HCT116 (cell line): ENCODE measurements at regions not wholly inside any gene's neighbourhood (a gene's known extent, or its start where the extent isn't known, plus 50 kb on each side); places are given as distances from the start of the nearest gene placed in this dataset.

Experiments
- ATAC-seq: fragments of 200-7000 bp; cut with Tn5 transposase; 2 replicates; pipeline ENCODE4 v1.9.1; 2020; ENCODE audit warnings: mild to moderate bottlenecking, moderate library complexity
- BruUV-seq: library from RNA; stranded (reverse); fragments of 400-500 nt; replicated peaks from 2 replicates; lab custom pipeline; 2021; lab: Mats Ljungman, UMichigan
- CTCF ChIA-PET: fragments of 300-600 bp; sonication (Branson Sonifier 250); formaldehyde crosslinking; loops from one replicate; lab custom pipeline; 2021; ENCODE audit warnings: antibody characterized with exemption; lab: Charles Lee
- POLR2A ChIA-PET: fragments of 300-600, 350-600 bp; sonication (Branson Sonifier 250); formaldehyde crosslinking; loops from one replicate; lab custom pipeline; 2021; ENCODE audit warnings: antibody characterized with exemption; lab: Charles Lee
- RAD21 ChIA-PET, 2 experiments: fragments of 300-600 bp; sonication (Branson Sonifier 250); formaldehyde crosslinking; loops; one replicate each; lab custom pipeline; 2023; ENCODE audit warnings: low total read pairs in 2 of 2; ENCODE audit not compliant: uncharacterized antibody in 2 of 2, unreplicated experiment in 2 of 2, low non-redundant PET in 1 of 2; lab: Charles Lee
- DNase-seq: peaks from one replicate; pipeline ENCODE4 v3.0.0-alpha.2; 2010; ENCODE audit warnings: low read depth, low spot score
- H2AFZ ChIP-seq: fragments of 200-600 bp; shearing (Covaris generic), sonication (generic); 2 replicates; pipeline ENCODE4 v1.6.1; 2017; ENCODE audit warnings: low read depth, mixed run types, mixed read lengths, antibody characterized with exemption, low read length; ENCODE audit not compliant: poor library complexity, severe bottlenecking
- H3K27ac ChIP-seq: 2 replicates; pipeline ENCODE4 v1.5.1; 2012; ENCODE audit warnings: low read depth, low read length
- H3K27me3 ChIP-seq: fragments of 200-600 bp; sonication (generic); 2 replicates; pipeline ENCODE4 v1.6.1; 2016; ENCODE audit warnings: mixed run types, low read length, mixed read lengths; ENCODE audit not compliant: insufficient read depth
- H3K36me3 ChIP-seq, 2 experiments: fragments of 200-500 bp in 1 of 2; fragments of 200-600 bp in 1 of 2; sonication (Bioruptor generic) in 1 of 2; sonication (generic) in 1 of 2; 2 replicates each; pipeline versions ENCODE4 v1.5.1 to v1.6.1; 2014 to 2016; ENCODE audit warnings: low read length in 2 of 2, inconsistent platforms in 1 of 2, mixed read lengths in 1 of 2, mixed run types in 1 of 2; ENCODE audit not compliant: insufficient read depth in 2 of 2, control insufficient read depth in 1 of 2
- H3K4me1 ChIP-seq, 2 experiments: fragments of 200-600 bp in 1 of 2; sonication (generic) in 1 of 2; 2 replicates each; pipeline versions ENCODE4 v1.5.1 to v1.6.1; 2012 to 2017; ENCODE audit warnings: low read length in 2 of 2, inconsistent platforms in 1 of 2, mild to moderate bottlenecking in 1 of 2, mixed read lengths in 1 of 2, mixed run types in 1 of 2, moderate library complexity in 1 of 2; ENCODE audit not compliant: insufficient read depth in 2 of 2, control insufficient read depth in 1 of 2
- H3K4me2 ChIP-seq: fragments of 200-600 bp; sonication (generic); 2 replicates; pipeline ENCODE4 v1.6.1; 2017; ENCODE audit warnings: mixed run types, low read length, mixed read lengths
- H3K4me3 ChIP-seq, 2 experiments: fragments of 200-600 bp in 1 of 2; sonication (generic) in 1 of 2; replicated peaks in 1 of 2; 2 replicates each; pipeline ENCODE4 v1.5.1; 2011 to 2016; ENCODE audit warnings: low read length in 2 of 2, control low read depth in 1 of 2, low read depth in 1 of 2, mild to moderate bottlenecking in 1 of 2, mixed read lengths in 1 of 2, mixed run types in 1 of 2
- H3K79me2 ChIP-seq: fragments of 200-600 bp; sonication (generic); 2 replicates; pipeline ENCODE4 v1.6.1; 2017; ENCODE audit warnings: mild to moderate bottlenecking, mixed run types, low read length, moderate library complexity, mixed read lengths; ENCODE audit not compliant: insufficient read depth
- H3K9ac ChIP-seq: fragments of 200-600 bp; sonication (generic); 2 replicates; pipeline ENCODE4 v1.6.1; 2016; ENCODE audit warnings: low read length, mixed read lengths
- H3K9me2 ChIP-seq: fragments of 200-600 bp; sonication (generic), shearing (Covaris generic); 2 replicates; pipeline ENCODE4 v1.6.1; 2017; ENCODE audit warnings: mixed run types, mild to moderate bottlenecking, moderate library complexity; ENCODE audit not compliant: insufficient read depth
- H3K9me3 ChIP-seq, 2 experiments: fragments of 200-500 bp in 1 of 2; fragments of 200-600 bp in 1 of 2; sonication (Bioruptor generic) in 1 of 2; sonication (generic) in 1 of 2; 2 replicates each; pipeline ENCODE4 v1.6.1; 2014 to 2017; ENCODE audit warnings: low read length in 2 of 2, mixed read lengths in 2 of 2, inconsistent platforms in 1 of 2, low read depth in 1 of 2, mild to moderate bottlenecking in 1 of 2, mixed run types in 1 of 2, moderate library complexity in 1 of 2; ENCODE audit not compliant: control insufficient read depth in 1 of 2, insufficient read depth in 1 of 2
- H4K20me1 ChIP-seq: fragments of 200-600 bp; sonication (generic), shearing (Covaris generic); 2 replicates; pipeline ENCODE4 v1.6.1; 2017; ENCODE audit warnings: mixed run types, mild to moderate bottlenecking, moderate library complexity; ENCODE audit not compliant: insufficient read depth
- CBX3 ChIP-seq: IDR thresholded peaks from 2 replicates; pipeline ENCODE4 v1.6.1; 2012; ENCODE audit warnings: low read depth
- CEBPB ChIP-seq: IDR thresholded peaks from 2 replicates; pipeline ENCODE4 v1.6.1; 2012; ENCODE audit warnings: low read depth
- EGR1 ChIP-seq: IDR thresholded peaks from 2 replicates; pipeline ENCODE4 v1.6.1; 2012; ENCODE audit warnings: low read depth
- ELF1 ChIP-seq: IDR thresholded peaks from 2 replicates; pipeline ENCODE4 v1.6.1; 2012; ENCODE audit warnings: low read depth, borderline replicate concordance
- EZH2 ChIP-seq: fragments of 200-600 bp; sonication (generic); IDR thresholded peaks from 2 replicates; pipeline ENCODE4 v1.6.1; 2017; ENCODE audit warnings: antibody characterized with exemption, mixed run types
- EZH2phosphoT487 ChIP-seq: fragments of 200-600 bp; IDR thresholded peaks from 2 replicates; pipeline ENCODE4 v1.6.1; 2018; ENCODE audit warnings: antibody characterized with exemption, borderline replicate concordance
- JUND ChIP-seq: IDR thresholded peaks from 2 replicates; pipeline ENCODE4 v1.6.1; 2012
- POLR2A ChIP-seq: IDR thresholded peaks from 2 replicates; pipeline ENCODE4 v1.7.0; 2011; ENCODE audit warnings: borderline replicate concordance; ENCODE audit not compliant: insufficient read depth, insufficient read length; ENCODE audit errors: extremely low read depth
- RAD21 ChIP-seq: IDR thresholded peaks from 2 replicates; pipeline ENCODE4 v1.6.1; 2012; ENCODE audit warnings: low read depth, mild to moderate bottlenecking
- SP1 ChIP-seq: IDR thresholded peaks from 2 replicates; pipeline ENCODE4 v1.6.1; 2012; ENCODE audit warnings: low read depth
- SRF ChIP-seq: IDR thresholded peaks from 2 replicates; pipeline ENCODE4 v1.6.1; 2012; ENCODE audit warnings: low read depth
- YY1 ChIP-seq: IDR thresholded peaks from 2 replicates; pipeline ENCODE4 v1.6.1; 2011; ENCODE audit warnings: low read length, low read depth, moderate library complexity, mild to moderate bottlenecking; ENCODE audit not compliant: insufficient replicate concordance; ENCODE audit errors: extremely low read depth
- ZFX ChIP-seq: fragments of 450-650 bp; IDR thresholded peaks from 2 replicates; pipeline ENCODE4 v1.6.1; 2017
- ZNF274 ChIP-seq: fragments of 200-500 bp; sonication (Bioruptor generic); IDR thresholded peaks from 2 replicates; pipeline ENCODE4 v1.6.1; 2014; ENCODE audit warnings: mild to moderate bottlenecking, low read depth, low read length, inconsistent platforms
- intact Hi-C: fragments of 100-400 bp; cut with micrococcal nuclease; formaldehyde crosslinking; loops from 2 replicates; pipeline ENCODE4 v1.10.0; 2022
- TF ChIP-seq, protein P1 (sequence below): IDR thresholded peaks from 2 replicates; pipeline ENCODE4 v1.6.1; 2012
- TF ChIP-seq, protein P2 (sequence below), 3 experiments: fragments of 200-600 bp in 1 of 3; sonication (generic) in 1 of 3; IDR thresholded peaks in 2 of 3; conservative IDR thresholded peaks in 1 of 3; 2 replicates each; pipeline ENCODE4 v1.5.1; 2012 to 2017; ENCODE audit warnings: low read depth in 2 of 3, low read length in 2 of 3, antibody characterized with exemption in 1 of 3, borderline replicate concordance in 1 of 3, control low read depth in 1 of 3, mild to moderate bottlenecking in 1 of 3, mixed read lengths in 1 of 3, mixed run types in 1 of 3, moderate library complexity in 1 of 3; ENCODE audit not compliant: insufficient read depth in 1 of 3
- TF ChIP-seq, protein P3 (sequence below): IDR thresholded peaks from 2 replicates; pipeline ENCODE4 v1.6.1; 2011; ENCODE audit warnings: mild to moderate bottlenecking, low read length, moderate library complexity; ENCODE audit not compliant: insufficient replicate concordance; ENCODE audit errors: extremely low read depth
- TF ChIP-seq, protein P4 (sequence below): IDR thresholded peaks from 2 replicates; pipeline ENCODE4 v1.6.1; 2012

DNA sequence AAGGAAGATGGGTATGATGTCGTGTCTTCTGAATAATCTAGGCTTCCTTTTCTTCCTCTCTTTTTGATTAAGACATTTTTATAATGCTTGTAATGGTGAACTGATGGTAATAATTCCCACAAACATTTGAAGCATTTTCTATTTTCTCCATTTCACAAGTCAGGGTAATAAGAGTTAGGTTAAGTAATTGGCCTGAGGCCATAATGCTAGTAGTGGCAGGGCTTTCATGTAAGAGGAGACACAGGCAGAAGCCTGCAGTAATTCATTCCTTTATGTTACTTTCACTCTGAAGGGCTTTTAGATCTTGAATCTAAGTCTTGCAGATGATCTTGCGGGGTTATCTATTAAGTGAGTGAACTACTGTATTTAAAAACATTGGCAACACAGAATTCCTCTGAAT is 374.9 kb downstream of the MAT2B start:
- ChIA-PET POLR2A (no interaction called here), RAD21 (no interaction called here)

More for the DNA sequence above, 374.9 kb downstream of the MAT2B start:
- H3K79me2 ChIP-seq = no peaks in the 10 kb centered on the region
- H3K9me3 ChIP-seq = no peaks in the 10 kb centered on the region; a peak in 1 of 4 replicates
- H3K4me1 ChIP-seq = no peaks in the 10 kb centered on the region
- intact Hi-C loops = no loop called here
- CTCF ChIA-PET = no interaction called here
- H3K27ac ChIP-seq = no peak overlapping the region
- no peaks in the 10 kb centered on the region for H3K36me3 ChIP-seq
- H3K27me3 ChIP-seq = no peaks in the 10 kb centered on the region
- H3K9ac ChIP-seq = no peak overlapping the region
- DNase-seq = no peak
- H3K9me2 ChIP-seq = no peaks in the 10 kb centered on the region
- H3K4me3 ChIP-seq = no peak overlapping the region
- no peak for ATAC-seq
- no peak overlapping the region for H3K4me2 ChIP-seq
- BruUV-seq = no TSS peak
- H2AFZ ChIP-seq = no peak overlapping the region
- TF ChIP-seq, protein P1, sequence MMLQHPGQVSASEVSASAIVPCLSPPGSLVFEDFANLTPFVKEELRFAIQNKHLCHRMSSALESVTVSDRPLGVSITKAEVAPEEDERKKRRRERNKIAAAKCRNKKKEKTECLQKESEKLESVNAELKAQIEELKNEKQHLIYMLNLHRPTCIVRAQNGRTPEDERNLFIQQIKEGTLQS = no peak
- TF ChIP-seq SRF (no peak), JUND (no peak), CBX3 (no peak), ZNF274 (no peak), CEBPB (no peak), YY1 (no peak), EZH2phosphoT487 (no peak), RAD21 (no peak), ELF1 (no peak), SP1 (no peak), ZFX (no peak), EZH2 (no peak), POLR2A (no peak), EGR1 (no peak)
- TF ChIP-seq, protein P2, sequence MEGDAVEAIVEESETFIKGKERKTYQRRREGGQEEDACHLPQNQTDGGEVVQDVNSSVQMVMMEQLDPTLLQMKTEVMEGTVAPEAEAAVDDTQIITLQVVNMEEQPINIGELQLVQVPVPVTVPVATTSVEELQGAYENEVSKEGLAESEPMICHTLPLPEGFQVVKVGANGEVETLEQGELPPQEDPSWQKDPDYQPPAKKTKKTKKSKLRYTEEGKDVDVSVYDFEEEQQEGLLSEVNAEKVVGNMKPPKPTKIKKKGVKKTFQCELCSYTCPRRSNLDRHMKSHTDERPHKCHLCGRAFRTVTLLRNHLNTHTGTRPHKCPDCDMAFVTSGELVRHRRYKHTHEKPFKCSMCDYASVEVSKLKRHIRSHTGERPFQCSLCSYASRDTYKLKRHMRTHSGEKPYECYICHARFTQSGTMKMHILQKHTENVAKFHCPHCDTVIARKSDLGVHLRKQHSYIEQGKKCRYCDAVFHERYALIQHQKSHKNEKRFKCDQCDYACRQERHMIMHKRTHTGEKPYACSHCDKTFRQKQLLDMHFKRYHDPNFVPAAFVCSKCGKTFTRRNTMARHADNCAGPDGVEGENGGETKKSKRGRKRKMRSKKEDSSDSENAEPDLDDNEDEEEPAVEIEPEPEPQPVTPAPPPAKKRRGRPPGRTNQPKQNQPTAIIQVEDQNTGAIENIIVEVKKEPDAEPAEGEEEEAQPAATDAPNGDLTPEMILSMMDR (IDR thresholded peaks at IDR 0.05 in 2 of 3, conservative IDR thresholded peaks at IDR 0.05 in 1 of 3; ENCODE audit: borderline replicate concordance in 1 of 3, insufficient read depth in 1 of 3, low read depth in 2 of 3, low read length in 2 of 3) = no peak
- TF ChIP-seq, protein P3, sequence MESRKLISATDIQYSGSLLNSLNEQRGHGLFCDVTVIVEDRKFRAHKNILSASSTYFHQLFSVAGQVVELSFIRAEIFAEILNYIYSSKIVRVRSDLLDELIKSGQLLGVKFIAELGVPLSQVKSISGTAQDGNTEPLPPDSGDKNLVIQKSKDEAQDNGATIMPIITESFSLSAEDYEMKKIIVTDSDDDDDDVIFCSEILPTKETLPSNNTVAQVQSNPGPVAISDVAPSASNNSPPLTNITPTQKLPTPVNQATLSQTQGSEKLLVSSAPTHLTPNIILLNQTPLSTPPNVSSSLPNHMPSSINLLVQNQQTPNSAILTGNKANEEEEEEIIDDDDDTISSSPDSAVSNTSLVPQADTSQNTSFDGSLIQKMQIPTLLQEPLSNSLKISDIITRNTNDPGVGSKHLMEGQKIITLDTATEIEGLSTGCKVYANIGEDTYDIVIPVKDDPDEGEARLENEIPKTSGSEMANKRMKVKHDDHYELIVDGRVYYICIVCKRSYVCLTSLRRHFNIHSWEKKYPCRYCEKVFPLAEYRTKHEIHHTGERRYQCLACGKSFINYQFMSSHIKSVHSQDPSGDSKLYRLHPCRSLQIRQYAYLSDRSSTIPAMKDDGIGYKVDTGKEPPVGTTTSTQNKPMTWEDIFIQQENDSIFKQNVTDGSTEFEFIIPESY = no peak
- TF ChIP-seq, protein P4, sequence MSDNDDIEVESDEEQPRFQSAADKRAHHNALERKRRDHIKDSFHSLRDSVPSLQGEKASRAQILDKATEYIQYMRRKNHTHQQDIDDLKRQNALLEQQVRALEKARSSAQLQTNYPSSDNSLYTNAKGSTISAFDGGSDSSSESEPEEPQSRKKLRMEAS = no peak
- H4K20me1 ChIP-seq = no peaks in the 10 kb centered on the region
